MM.1S (cell line): ENCODE measurements at regions not wholly inside any gene's neighbourhood (a gene's known extent, or its start where the extent isn't known, plus 50 kb on each side); places are given as distances from the start of the nearest gene placed in this dataset.

Source experiments
- DNase-seq: peaks from one replicate; pipeline ENCODE4 v3.0.0-alpha.2; 2015
- H2AFZ ChIP-seq: fragments of 300-600 bp; sonication (generic); 2 replicates; pipeline ENCODE4 v1.6.0; 2016; ENCODE audit warnings: antibody characterized with exemption, low read length
- H3F3A ChIP-seq: fragments of 300-600 bp; sonication (generic); 2 replicates; pipeline ENCODE4 v1.6.1; 2016; ENCODE audit warnings: mild to moderate bottlenecking, antibody characterized with exemption, low read length, moderate library complexity, mixed read lengths; ENCODE audit not compliant: insufficient read depth
- H3K27ac ChIP-seq: fragments of 300-600 bp; sonication (generic); 2 replicates; pipeline ENCODE4 v1.5.1; 2016; ENCODE audit warnings: mild to moderate bottlenecking, low read length
- H3K27me3 ChIP-seq: fragments of 300-600 bp; sonication (generic); replicated peaks from 2 replicates; pipeline ENCODE4 v1.6.0; 2016; ENCODE audit warnings: low read length; ENCODE audit not compliant: insufficient read depth
- H3K36me3 ChIP-seq: fragments of 300-600 bp; sonication (generic); replicated peaks from 2 replicates; pipeline ENCODE4 v1.6.1; 2016; ENCODE audit warnings: mild to moderate bottlenecking, low read length, mixed read lengths; ENCODE audit not compliant: insufficient read depth
- H3K4me1 ChIP-seq: fragments of 300-600 bp; sonication (generic); 2 replicates; pipeline ENCODE4 v1.6.1; 2016; ENCODE audit warnings: low read length, mixed read lengths
- H3K4me2 ChIP-seq: fragments of 300-600 bp; sonication (generic); 2 replicates; pipeline ENCODE4 v1.6.0; 2016; ENCODE audit warnings: low read depth, low read length
- H3K4me3 ChIP-seq: fragments of 300-600 bp; sonication (generic); 2 replicates; pipeline ENCODE4 v1.5.1; 2016; ENCODE audit warnings: low read length, mixed read lengths
- H3K79me2 ChIP-seq: fragments of 300-600 bp; sonication (generic); 2 replicates; pipeline ENCODE4 v1.6.1; 2016; ENCODE audit warnings: mixed run types, low read length, mixed read lengths
- H3K9ac ChIP-seq: fragments of 300-600 bp; sonication (generic); 2 replicates; pipeline ENCODE4 v1.6.1; 2016; ENCODE audit warnings: low read length, mixed read lengths
- H3K9me2 ChIP-seq: fragments of 300-600 bp; sonication (generic); replicated peaks from 2 replicates; pipeline ENCODE4 v1.6.1; 2016; ENCODE audit warnings: mild to moderate bottlenecking, low read length, mixed read lengths; ENCODE audit not compliant: insufficient read depth
- H3K9me3 ChIP-seq: fragments of 300-600 bp; sonication (generic); replicated peaks from 2 replicates; pipeline ENCODE4 v1.6.1; 2016; ENCODE audit warnings: mild to moderate bottlenecking, low read length, mixed read lengths; ENCODE audit not compliant: insufficient read depth
- H4K20me1 ChIP-seq: fragments of 300-600 bp; sonication (generic); 2 replicates; pipeline ENCODE4 v1.6.1; 2016; ENCODE audit warnings: mild to moderate bottlenecking, low read length, moderate library complexity, mixed read lengths; ENCODE audit not compliant: insufficient read depth
- EZH2 ChIP-seq: fragments of 300-600 bp; sonication (generic); optimal IDR thresholded peaks from 2 replicates; pipeline ENCODE3; 2017; ENCODE audit warnings: low read depth, mild to moderate bottlenecking, antibody characterized with exemption, low read length, mixed read lengths
- EZH2phosphoT487 ChIP-seq: fragments of 300-600 bp; sonication (generic); IDR thresholded peaks from 2 replicates; pipeline ENCODE4 v1.6.1; 2018; ENCODE audit warnings: antibody characterized with exemption, low read length
- TF ChIP-seq, protein P1 (sequence below): fragments of 300-600 bp; sonication (generic); IDR thresholded peaks from 2 replicates; pipeline ENCODE4 v1.5.1; 2016; ENCODE audit warnings: antibody characterized with exemption, low read length, mixed read lengths

GRCh38 chr2:219877728-219878127 is 250.3 kb downstream of the SLC4A3 start:
- H3K4me3 ChIP-seq, result no peak overlapping the region

DNA sequence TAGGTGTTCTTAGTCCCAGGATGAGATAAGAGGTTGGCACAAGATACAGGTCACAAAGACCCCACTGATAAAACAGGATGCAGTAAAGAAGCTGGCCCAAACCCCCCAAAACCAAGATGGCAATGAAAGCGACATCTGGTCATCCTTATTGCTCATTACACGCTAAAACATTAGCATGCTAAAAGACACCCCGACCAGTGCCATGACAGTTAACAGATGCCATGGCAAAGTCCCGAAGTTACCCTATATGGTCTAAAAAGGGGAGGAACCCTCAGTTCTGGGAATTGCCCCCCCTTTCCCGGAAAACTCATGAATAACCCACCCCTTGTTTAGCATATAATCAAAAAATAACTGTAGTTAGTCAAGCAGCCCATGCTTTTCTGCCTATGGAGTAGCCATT is 251.1 kb downstream of the SLC4A3 start:
- Histone ChIP-seq H3F3A (no peaks in the 10 kb centered on the region), H3K36me3 (no peaks in the 10 kb centered on the region), H3K4me2 (no peak overlapping the region), H3K9me2 (no peaks in the 10 kb centered on the region), H4K20me1 (no peaks in the 10 kb centered on the region), H3K27ac (no peak overlapping the region), H3K27me3 (no peaks in the 10 kb centered on the region), H3K9me3 (no peaks in the 10 kb centered on the region), H3K79me2 (no peaks in the 10 kb centered on the region), H2AFZ (no peak overlapping the region), H3K4me1 (no peaks in the 10 kb centered on the region), H3K4me3 (no peak overlapping the region), H3K9ac (no peak overlapping the region)
- DNase-seq, result no peak
- TF ChIP-seq EZH2, result no peak
- no peak for TF ChIP-seq EZH2phosphoT487
- TF ChIP-seq, protein P1, sequence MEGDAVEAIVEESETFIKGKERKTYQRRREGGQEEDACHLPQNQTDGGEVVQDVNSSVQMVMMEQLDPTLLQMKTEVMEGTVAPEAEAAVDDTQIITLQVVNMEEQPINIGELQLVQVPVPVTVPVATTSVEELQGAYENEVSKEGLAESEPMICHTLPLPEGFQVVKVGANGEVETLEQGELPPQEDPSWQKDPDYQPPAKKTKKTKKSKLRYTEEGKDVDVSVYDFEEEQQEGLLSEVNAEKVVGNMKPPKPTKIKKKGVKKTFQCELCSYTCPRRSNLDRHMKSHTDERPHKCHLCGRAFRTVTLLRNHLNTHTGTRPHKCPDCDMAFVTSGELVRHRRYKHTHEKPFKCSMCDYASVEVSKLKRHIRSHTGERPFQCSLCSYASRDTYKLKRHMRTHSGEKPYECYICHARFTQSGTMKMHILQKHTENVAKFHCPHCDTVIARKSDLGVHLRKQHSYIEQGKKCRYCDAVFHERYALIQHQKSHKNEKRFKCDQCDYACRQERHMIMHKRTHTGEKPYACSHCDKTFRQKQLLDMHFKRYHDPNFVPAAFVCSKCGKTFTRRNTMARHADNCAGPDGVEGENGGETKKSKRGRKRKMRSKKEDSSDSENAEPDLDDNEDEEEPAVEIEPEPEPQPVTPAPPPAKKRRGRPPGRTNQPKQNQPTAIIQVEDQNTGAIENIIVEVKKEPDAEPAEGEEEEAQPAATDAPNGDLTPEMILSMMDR, result no peak

More at GRCh38 chr2:219877728-219878127, 250.3 kb downstream of the SLC4A3 start:
- no peaks in the 10 kb centered on the region for H3F3A ChIP-seq
- H2AFZ ChIP-seq, result no peak overlapping the region
- H3K9ac ChIP-seq, result no peak overlapping the region
- H3K4me2 ChIP-seq, result no peak overlapping the region
- H3K79me2 ChIP-seq, result no peaks in the 10 kb centered on the region
- no peaks in the 10 kb centered on the region for H3K27me3 ChIP-seq
- no peaks in the 10 kb centered on the region for H3K9me2 ChIP-seq
- H3K4me1 ChIP-seq, result no peaks in the 10 kb centered on the region
- no peaks in the 10 kb centered on the region for H4K20me1 ChIP-seq
- H3K36me3 ChIP-seq, result no peaks in the 10 kb centered on the region
- TF ChIP-seq, protein P1, result no peak
- no peak for TF ChIP-seq EZH2
- no peak for TF ChIP-seq EZH2phosphoT487
- no peak overlapping the region for H3K27ac ChIP-seq
- H3K9me3 ChIP-seq, result no peaks in the 10 kb centered on the region
- no peak for DNase-seq

DNA sequence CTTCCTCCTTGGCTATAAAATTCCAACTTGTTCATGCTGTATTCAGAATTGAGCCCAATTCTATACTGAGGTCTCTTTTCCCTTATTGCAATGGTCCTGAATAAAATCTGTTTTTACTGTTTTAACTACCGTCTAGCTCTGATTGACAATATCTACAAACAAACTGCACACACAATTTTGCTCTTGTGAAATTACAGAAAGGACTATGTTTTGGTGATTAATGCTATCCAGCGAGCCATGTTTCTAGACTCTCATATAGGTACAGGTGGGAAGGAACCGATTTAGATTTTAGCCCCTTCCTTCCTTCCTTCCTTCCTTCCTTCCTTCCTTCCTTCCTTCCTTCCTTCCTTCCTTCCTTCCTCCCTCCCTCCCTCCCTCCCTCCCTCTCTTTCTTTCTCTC is 254.4 kb downstream of the SLC4A3 start:
- no peak for TF ChIP-seq EZH2
- TF ChIP-seq, protein P1, result no peak
- no peak for TF ChIP-seq EZH2phosphoT487
- no peak overlapping the region for H3K9ac ChIP-seq
- H3F3A ChIP-seq, result no peaks in the 10 kb centered on the region
- H4K20me1 ChIP-seq, result no peaks in the 10 kb centered on the region
- H3K9me2 ChIP-seq, result no peaks in the 10 kb centered on the region
- no peaks in the 10 kb centered on the region for H3K27me3 ChIP-seq
- H3K4me1 ChIP-seq, result no peaks in the 10 kb centered on the region
- H3K4me3 ChIP-seq, result no peak overlapping the region
- no peak for DNase-seq
- H2AFZ ChIP-seq, result no peak overlapping the region
- no peaks in the 10 kb centered on the region for H3K79me2 ChIP-seq
- no peaks in the 10 kb centered on the region for H3K36me3 ChIP-seq
- no peaks in the 10 kb centered on the region for H3K9me3 ChIP-seq
- H3K27ac ChIP-seq, result no peak overlapping the region
- H3K4me2 ChIP-seq, result no peak overlapping the region
